Osteoblast (primary cell): ENCODE measurements at regions not wholly inside any gene's neighbourhood (a gene's known extent, or its start where the extent isn't known, plus 50 kb on each side); places are given as distances from the start of the nearest gene placed in this dataset.

Experiments
- DNase-seq: peaks from one replicate; pipeline ENCODE4 v3.0.0; 2011; ENCODE audit warnings: low spot score, mixed read lengths; ENCODE audit not compliant: insufficient read length; ENCODE audit errors: missing footprints
- H2AFZ ChIP-seq: 2 replicates; pipeline ENCODE4 v1.6.0; 2011; ENCODE audit warnings: mild to moderate bottlenecking, low read length
- H3K27ac ChIP-seq: 2 replicates; pipeline ENCODE4 v1.5.1; 2011; ENCODE audit warnings: mild to moderate bottlenecking, low read depth, low read length, moderate library complexity
- H3K27me3 ChIP-seq: 2 replicates; pipeline ENCODE4 v1.6.0; 2012; ENCODE audit warnings: mild to moderate bottlenecking, control low read depth, inconsistent platforms, low read length, moderate library complexity; ENCODE audit not compliant: insufficient read depth
- H3K36me3 ChIP-seq: 2 replicates; pipeline ENCODE4 v1.5.1; 2011; ENCODE audit warnings: mild to moderate bottlenecking, low read length, control low read depth, moderate library complexity; ENCODE audit not compliant: insufficient read depth
- H3K4me1 ChIP-seq: 2 replicates; pipeline ENCODE4 v1.5.1; 2011; ENCODE audit warnings: mild to moderate bottlenecking, low read length, control low read depth, moderate library complexity; ENCODE audit not compliant: insufficient read depth
- H3K4me2 ChIP-seq: 2 replicates; pipeline ENCODE4 v1.6.0; 2011; ENCODE audit warnings: mild to moderate bottlenecking, low read length; ENCODE audit not compliant: insufficient read depth
- H3K4me3 ChIP-seq: fragments of 200-600 bp; sonication (generic); 3 replicates; pipeline ENCODE4 v1.5.1; 2012; ENCODE audit warnings: mild to moderate bottlenecking, low read length, inconsistent platforms; ENCODE audit not compliant: insufficient read depth
- H3K79me2 ChIP-seq: 2 replicates; pipeline ENCODE4 v1.6.0; 2012; ENCODE audit warnings: mild to moderate bottlenecking, low read length, control low read depth, inconsistent platforms; ENCODE audit not compliant: insufficient read depth
- H3K9me3 ChIP-seq: 2 replicates; pipeline ENCODE4 v1.5.1; 2011; ENCODE audit warnings: low read depth, low read length, control low read depth
- H4K20me1 ChIP-seq: 2 replicates; pipeline ENCODE4 v1.6.0; 2012; ENCODE audit warnings: mild to moderate bottlenecking, low read length, control low read depth; ENCODE audit not compliant: insufficient read depth
- TF ChIP-seq, protein P1 (sequence below): IDR thresholded peaks from 2 replicates; pipeline ENCODE4 v1.5.1; 2011; ENCODE audit warnings: mild to moderate bottlenecking, low read depth, low read length, moderate library complexity; ENCODE audit errors: extremely low read depth

DNA sequence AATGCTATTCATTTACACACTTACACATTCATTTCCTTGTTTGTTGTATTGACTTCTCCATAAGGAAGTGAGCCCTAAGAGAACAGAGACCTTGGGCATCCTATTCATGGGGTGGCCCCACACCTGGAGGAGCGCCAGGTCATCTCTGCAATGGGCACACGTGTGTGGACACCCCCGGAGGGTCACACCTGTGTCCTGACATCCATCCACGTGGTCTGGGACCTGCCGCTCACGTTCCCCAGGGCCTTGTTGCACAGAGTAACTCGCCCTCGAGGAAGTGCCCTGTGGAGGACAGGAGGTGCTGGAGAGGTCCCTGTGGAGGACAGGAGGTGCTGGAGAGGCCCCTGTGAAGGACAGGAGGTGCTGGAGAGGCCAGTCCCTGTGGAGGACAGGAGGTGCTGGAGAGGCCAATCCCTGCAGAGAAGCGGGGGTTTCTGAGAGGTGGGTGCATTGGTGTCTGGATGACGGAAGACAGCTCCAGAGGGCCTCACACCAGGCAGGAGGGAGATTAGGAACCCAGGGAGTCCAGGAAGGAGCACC is 73.2 kb upstream of the GPC1 start:
- H3K36me3 ChIP-seq = no peaks in the 10 kb centered on the region
- H2AFZ ChIP-seq = no peak overlapping the region

DNA sequence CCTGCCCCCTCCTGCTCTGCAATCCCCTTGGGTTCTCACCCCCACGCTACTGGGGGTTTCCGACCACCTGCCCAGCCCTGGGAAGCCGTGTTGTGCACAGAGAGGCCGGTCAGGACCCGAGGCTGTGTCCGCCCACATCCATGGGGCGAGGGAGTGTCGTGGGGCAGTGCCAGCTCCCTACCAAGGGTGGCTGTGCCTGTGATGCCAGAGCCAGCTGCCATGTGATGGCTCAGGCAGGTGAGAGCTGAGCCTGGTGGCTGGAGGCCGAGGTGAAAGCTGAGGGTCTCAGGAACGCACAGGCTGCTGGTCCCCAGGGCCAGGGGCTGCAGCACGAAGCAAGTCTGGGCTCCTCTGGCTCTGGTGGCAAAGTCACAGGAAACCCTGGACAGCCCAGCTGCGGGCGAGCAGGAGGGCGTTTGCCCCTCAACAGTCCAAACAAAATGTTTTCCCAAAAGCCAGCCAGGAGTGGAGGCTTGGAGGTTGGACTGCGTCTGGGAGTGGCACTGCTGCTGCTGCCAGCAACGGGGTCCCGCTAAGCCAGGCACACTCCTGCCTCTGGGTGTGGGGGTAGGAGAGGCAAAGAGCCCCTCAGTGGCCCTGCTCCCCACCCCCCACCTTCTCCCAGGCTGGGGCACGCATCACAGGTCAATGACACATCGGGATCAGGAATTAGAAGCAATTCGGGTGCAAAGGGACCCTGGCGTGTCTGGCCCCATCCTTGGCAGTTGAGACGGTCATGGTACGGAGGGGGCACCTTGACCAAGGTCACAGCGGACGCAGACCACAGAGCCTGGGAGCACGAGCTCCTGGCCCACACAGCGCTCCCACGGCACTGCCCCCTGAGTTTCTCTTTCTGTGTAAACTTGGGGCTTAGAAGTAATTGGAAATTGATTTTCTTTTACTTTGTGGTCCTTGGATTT is 72.4 kb upstream of the GPC1 start:
- Histone ChIP-seq H3K79me2 (no peaks in the 10 kb centered on the region), H3K4me1 (no peaks in the 10 kb centered on the region), H3K4me2 (peak overlapping the region; percentile 45), H3K4me3 (peak overlapping the region; percentile 19), H2AFZ (no peak overlapping the region), H3K27me3 (peaks cover 19% of the 10 kb centered on the region), H3K9me3 (peaks cover 11% of the 10 kb centered on the region), H3K36me3 (no peaks in the 10 kb centered on the region), H3K27ac (no peak overlapping the region), H4K20me1 (no peaks in the 10 kb centered on the region)
- TF ChIP-seq, protein P1, sequence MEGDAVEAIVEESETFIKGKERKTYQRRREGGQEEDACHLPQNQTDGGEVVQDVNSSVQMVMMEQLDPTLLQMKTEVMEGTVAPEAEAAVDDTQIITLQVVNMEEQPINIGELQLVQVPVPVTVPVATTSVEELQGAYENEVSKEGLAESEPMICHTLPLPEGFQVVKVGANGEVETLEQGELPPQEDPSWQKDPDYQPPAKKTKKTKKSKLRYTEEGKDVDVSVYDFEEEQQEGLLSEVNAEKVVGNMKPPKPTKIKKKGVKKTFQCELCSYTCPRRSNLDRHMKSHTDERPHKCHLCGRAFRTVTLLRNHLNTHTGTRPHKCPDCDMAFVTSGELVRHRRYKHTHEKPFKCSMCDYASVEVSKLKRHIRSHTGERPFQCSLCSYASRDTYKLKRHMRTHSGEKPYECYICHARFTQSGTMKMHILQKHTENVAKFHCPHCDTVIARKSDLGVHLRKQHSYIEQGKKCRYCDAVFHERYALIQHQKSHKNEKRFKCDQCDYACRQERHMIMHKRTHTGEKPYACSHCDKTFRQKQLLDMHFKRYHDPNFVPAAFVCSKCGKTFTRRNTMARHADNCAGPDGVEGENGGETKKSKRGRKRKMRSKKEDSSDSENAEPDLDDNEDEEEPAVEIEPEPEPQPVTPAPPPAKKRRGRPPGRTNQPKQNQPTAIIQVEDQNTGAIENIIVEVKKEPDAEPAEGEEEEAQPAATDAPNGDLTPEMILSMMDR = no peak
- DNase-seq = peak; percentile 73

More for the DNA sequence above, 73.2 kb upstream of the GPC1 start:
- no peaks in the 10 kb centered on the region for H3K79me2 ChIP-seq
- H3K4me2 ChIP-seq = no peak overlapping the region
- H3K4me1 ChIP-seq = no peaks in the 10 kb centered on the region
- peaks cover 11% of the 10 kb centered on the region for H3K9me3 ChIP-seq
- H4K20me1 ChIP-seq = no peaks in the 10 kb centered on the region
- TF ChIP-seq, protein P1 = no peak
- H3K4me3 ChIP-seq = no peak overlapping the region
- H3K27me3 ChIP-seq = peaks cover 19% of the 10 kb centered on the region
- DNase-seq = peak; percentile 81
- no peak overlapping the region for H3K27ac ChIP-seq

DNA sequence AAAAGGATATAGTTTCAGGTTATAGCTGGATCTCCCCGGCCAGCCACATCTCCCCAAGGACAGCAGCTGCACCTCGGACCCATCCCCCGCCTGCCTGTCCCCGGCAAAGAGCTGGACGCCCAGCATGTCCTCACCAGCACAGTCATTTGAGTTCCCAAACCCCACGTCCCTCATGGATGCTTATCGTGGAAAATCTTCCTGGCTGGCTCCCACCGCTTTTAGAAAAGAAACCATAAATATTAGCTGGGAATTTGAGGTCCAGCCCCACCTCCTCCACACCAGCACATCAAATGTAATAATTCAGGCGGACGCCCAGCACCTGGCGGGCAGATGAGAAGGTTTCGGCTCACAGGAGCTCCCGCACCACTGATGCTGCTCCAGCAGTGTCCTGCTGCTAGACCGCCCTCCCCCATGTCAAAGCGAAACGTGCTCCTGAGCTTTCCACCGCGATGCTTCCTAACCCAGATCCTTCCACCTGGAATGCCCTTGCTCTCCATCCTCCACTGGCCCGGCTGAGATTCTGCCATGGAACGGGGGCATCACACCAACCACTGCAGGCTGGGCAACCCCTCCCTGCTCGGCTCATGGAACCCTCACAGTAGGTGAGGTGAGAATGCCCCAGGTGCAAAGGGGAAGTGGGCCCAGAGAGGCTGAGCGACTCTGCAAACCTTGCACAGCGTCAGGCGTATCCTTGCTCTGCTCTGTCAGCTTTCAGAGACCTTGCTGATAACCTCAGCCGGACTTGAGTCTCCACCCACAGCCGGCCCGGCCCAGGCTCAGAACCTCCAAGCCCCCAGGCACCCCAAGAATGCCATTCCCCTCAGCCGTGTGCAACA is 71.5 kb upstream of the GPC1 start:
- no peaks in the 10 kb centered on the region for H4K20me1 ChIP-seq
- H3K27me3 ChIP-seq = peaks cover 19% of the 10 kb centered on the region
- DNase-seq = peak; percentile 94
- no peaks in the 10 kb centered on the region for H3K79me2 ChIP-seq
- no peaks in the 10 kb centered on the region for H3K4me1 ChIP-seq
- peak overlapping the region; percentile 45 for H3K4me2 ChIP-seq
- H3K36me3 ChIP-seq = no peaks in the 10 kb centered on the region
- H2AFZ ChIP-seq = no peak overlapping the region
- H3K27ac ChIP-seq = no peak overlapping the region
- H3K4me3 ChIP-seq = peak overlapping the region; percentile 19
- H3K9me3 ChIP-seq = peaks cover 11% of the 10 kb centered on the region
- TF ChIP-seq, protein P1 = no peak

DNA sequence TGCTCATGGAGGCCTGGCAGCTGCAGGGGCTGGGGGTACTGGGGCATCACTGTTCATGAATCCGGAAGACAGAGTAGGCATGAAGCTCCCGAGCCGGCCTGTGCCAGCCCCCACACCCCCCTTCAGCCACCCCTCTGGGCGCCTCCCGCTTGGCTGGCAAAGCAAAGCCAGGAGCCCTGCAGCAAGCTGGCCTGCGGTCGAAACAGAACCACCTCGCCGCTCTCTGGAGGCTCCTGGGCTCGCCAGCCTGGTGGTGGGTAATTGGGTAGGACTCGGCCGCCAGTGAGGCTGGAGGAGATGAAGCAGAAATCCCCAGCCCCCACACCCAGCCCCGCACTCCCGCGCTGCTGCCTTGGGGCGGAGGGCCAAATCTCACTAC is 70.9 kb upstream of the GPC1 start:
- peaks cover 19% of the 10 kb centered on the region for H3K27me3 ChIP-seq
- H2AFZ ChIP-seq = no peak overlapping the region
- no peak overlapping the region for H3K4me2 ChIP-seq
- no peaks in the 10 kb centered on the region for H4K20me1 ChIP-seq
- DNase-seq = no peak
- peaks cover 3% of the 10 kb centered on the region for H3K4me1 ChIP-seq
- H3K79me2 ChIP-seq = no peaks in the 10 kb centered on the region
- TF ChIP-seq, protein P1 = no peak
- no peaks in the 10 kb centered on the region for H3K36me3 ChIP-seq
- peaks cover 11% of the 10 kb centered on the region for H3K9me3 ChIP-seq
- no peak overlapping the region for H3K27ac ChIP-seq
- H3K4me3 ChIP-seq = no peak overlapping the region
